GM19324 (cell line): ENCODE measurements at regions not wholly inside any gene's neighbourhood (a gene's known extent, or its start where the extent isn't known, plus 50 kb on each side); places are given as distances from the start of the nearest gene placed in this dataset.

Experiments
- ATAC-seq: cut with Tn5 transposase; IDR thresholded peaks from one replicate; pipeline ENCODE4 v1.9.1; 2021; ENCODE audit warnings: mild to moderate bottlenecking, moderate library complexity; ENCODE audit not compliant: unreplicated experiment, low FRiP score

DNA sequence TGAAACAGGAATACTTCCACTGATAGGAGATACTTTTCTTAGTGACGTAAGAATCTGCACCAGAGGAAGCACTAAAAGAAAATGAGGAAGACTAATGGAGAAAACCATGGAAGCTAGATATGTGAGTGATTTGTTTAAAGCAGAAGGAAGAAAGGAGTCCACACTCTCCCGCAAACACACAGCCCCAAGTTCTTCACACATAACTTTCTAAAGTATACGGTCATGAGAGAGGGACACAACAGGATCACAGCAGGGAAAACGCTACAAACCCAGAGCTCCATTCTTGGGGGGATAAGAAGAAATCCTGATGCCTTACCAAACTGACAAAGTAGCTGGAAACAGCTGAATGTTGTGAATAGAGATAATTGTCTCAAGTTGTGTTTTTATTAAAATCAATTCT lies 222.2 kb upstream of the TMEM161B start:
- ATAC-seq: no peak

DNA sequence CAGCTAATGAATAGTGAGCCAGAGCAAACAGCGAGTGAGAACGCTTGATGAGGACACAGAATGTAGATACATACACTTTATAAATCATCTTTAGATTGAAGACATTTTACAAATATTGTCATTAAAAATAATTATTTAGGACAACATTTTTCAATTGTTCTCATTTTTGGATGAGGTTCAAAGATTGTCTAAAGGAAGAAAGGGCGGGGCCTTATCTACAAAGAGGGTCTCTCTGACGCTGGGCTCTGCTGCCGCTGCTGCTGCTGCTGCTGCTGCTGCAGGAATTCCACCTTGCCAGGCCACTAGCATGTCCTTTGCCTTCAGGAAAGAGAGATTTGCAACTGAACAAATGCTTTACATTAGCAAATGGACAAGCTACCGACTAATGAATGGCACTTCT lies 220.7 kb upstream of the TMEM161B start:
- no peak for ATAC-seq

DNA sequence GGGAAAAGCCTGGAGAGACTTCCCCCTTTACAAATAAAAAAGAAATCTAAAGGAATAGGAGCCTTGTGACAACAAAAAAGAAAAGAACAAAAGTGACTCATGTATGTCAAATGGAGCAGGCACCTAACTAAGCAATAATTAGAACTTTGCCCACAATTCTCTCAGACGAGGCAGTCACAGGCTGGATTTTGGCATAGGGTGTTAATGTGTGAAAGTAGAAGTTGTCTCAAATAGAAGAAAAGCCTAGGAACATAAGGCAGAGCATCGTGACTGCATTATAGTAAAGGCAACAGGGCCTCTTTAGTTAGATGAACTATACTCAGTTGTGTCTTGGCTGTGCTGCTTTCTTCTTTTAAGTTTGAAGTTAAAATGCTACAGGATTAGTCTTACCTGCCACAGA lies 219.9 kb upstream of the TMEM161B start:
- no peak for ATAC-seq

DNA sequence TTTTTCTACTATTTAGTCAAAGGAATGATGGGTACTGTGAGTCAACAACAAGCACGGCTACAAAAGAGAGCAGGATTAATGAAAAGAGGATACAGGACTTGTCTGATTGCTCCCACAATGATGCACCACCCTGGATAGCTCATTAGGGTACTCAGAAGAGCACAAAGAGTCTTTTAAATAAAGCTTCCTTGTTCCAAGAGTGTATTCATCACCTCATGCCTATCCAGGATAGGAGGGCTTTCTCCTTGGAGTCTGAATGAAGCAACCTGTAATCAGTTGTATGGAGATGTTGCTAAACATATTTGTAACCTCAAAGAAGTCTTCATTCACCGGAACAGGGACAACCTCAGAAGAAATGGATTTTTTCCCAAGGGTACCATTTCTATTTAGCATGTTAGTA lies 219.5 kb upstream of the TMEM161B start:
- ATAC-seq: no peak

DNA sequence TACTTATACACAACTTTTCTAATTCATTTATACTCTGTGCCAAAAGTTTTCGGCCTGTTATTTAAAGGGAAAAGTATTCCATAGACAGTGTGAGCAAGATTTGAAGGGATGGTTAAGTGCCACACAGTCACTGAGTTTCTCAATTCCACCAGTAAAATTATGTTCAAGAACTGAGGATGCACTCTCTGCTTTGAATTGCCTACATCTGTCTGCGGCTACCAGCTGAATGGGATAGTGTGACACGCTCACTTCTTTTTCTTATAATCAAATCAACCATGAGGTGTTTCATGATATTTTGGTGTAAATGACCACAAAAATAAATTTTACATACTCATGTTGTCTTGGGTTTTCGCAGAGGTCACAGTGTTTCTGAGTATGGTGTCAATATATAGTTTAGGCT lies 218.4 kb upstream of the TMEM161B start:
- ATAC-seq: no peak

DNA sequence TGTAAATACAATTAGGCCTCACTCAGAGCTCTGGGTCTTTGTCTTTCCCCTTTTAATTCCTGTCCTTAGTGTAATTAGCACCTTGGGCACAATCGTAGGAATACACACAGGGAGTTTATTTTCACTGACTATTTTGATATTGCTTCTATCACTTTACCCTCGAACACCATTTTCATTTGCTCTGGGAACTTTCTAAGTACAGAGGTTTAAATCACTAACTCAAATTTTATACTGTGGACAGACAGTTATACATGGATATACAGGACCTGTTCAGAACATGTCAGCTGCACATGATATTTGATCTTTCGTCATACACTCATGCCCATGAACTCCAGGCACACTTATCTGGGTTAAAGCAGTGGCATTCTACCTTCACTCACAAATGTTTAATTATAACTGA lies 217.8 kb upstream of the TMEM161B start:
- ATAC-seq: no peak

DNA sequence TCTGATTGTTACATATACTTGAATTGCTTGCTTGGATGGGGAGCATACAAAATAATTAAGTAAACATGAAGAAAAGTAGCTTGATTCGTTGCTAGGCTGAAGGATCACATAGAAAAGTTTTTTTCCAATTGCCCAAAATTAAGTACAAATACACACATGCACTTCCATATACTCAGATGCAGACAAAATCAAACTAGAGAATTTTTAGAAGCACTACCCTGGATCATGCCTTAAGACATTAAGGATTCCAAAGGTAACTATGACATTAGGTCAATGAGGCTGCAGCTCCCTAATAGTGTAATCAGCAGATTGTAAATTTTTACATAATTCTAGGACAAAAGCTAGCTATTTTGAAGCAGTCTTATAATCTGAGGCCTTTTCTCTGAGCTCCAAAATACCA lies 216.9 kb upstream of the TMEM161B start:
- no peak for ATAC-seq

DNA sequence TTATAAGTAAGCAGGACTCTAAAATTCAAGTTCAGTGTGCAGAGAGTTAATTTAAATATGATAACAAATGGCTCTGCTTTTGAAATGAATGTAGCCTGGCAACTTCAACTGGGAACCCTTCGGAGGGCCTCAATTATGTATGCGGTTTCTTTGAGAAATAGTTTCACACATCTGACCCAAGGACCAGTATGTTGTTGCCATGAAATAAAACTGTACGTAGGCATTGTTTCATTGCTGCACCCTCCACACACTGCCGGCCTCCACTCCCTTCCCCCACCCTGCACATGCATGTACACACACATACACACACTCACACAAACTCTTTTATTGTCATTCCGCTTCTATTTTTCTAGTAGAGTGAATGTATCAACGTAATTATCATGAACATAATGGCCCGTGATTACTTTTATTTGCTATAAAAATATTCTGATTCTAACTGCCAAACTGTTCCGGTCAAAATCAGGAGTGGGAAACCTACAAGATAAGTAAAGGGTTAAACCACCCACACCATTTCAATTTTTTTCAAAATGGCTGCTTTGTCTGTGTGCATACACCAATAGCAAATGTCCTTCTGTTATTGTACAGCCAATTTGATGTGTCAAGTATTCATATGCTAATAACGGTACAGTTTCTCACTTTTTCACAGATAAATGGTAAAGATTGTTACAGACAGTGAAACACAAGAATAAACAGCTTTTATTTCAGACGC lies 215.5 kb upstream of the TMEM161B start:
- no peak for ATAC-seq

DNA sequence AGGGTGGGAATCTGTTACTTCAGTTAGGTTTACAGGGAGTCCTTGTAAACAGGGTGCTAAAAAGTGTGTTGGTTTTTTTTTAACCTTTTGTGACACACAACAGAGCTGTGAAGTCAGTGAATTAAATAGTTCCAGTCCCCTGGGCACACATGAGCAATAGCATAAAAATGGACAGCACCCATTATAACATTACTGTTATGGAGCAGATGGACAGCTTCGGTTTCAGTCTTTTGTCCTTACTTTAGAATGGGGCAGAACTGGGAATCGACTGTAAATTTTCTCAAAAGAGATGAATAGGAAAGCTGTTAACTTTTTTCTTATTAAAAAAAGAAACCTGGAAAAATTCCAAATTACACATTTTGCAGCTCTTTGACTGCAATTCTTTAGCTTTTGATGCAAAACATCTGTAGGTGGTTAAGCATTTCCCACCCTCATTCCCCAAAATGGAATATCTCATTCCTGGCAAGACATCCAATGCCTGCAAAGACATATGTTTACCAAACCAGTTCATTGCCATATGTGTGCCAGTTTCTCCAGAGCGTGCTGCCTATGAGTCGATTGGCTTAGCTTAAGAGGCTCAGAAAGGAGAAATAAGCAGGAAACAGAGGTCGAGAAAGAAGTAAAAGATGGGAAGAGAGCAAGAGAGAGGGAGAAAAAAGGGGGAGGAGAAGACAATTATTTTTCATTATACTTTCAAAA lies 212.3 kb upstream of the TMEM161B start:
- ATAC-seq: no peak

DNA sequence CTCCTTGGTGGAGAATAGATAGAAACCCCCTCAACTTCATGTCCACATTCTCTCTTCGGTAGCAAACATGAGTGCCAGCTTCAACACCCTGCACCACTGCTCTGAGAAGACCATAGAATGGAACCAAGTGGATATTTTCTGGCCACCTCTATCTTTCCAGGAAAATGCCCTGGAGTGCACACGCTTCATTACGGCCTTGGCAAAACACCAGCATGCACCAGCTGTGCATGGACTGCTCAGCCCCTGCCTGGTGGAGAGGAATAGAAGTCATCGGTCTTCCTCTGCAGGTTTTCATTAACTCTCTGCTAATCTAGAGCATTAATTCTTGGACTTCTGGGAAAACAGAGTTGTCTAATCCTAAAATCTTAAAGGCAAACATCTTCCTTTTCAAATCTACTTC lies 211.6 kb upstream of the TMEM161B start:
- no peak for ATAC-seq

DNA sequence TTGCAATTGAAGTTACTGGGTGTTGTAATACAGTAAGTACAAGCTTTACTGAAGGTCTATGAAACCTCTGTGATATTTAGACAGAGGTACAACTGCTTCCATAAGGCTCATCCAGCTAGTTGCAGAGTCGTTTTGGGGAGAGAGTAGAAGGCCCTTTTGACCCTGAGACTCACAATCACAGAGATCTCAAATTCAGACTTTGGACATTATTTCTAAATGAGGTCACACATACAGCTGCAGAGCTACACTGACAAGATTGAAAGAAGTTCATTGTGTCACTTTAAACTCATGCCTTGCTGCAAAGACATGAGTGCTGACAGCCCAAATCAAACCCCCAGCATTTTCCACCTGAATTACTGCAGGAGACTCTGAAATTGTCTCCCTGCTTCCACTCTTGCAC lies 205.9 kb upstream of the TMEM161B start:
- no peak for ATAC-seq

DNA sequence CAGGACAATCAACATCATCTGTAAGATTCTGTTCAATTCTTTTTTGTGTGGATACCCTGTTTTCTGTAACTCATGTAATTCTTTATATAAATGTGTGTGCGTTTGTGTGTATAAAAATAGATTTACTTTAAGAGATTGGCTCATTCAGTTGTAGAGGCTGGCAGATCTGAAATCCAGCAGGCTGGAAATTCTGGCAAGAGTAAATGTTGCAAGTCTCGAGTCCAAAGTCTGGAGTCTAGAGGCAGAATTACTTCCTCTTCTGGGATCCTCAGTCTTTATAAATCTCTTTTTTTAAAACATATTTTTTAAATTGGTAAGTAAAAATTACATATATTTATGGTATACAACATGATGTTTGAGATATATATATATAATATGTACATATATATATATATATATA lies 202.1 kb upstream of the TMEM161B start:
- ATAC-seq: no peak

DNA sequence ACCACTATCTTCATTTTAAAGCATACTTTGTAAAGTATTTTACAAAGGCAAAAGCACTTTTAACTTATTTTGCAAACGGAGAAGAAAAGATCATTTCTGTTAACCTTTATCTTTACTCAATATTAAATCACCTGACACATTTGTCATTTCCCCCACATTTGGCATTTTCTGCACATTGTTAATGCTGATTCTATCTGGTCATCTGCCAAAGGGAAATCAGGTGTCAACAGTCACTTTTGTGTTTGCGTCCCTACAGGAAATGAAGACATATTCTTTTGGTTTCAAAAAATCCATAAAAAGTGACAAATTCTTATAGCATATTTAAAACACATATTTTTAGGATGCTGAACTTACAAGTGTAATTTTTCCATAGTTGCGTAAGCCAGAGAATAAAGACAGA lies 191.3 kb upstream of the TMEM161B start:
- ATAC-seq: no peak

DNA sequence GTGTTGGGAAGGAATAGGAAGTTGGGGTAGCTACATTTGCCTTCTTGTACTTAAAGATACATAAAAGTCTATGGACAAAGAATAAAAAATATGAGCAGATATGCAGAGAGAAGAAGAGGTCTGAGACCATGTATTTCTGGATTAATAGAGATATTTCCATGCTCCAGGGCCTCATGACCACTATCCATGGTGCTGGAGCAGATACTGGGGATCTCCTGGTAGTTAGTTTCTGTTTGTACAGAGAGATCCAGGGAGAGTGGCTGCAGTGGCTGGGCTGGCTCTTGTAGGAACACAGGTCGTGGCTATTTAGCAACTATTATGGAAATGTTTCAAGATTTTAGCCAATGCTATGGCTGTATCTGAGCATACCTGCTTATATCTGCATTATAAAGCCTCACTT lies 184.2 kb upstream of the TMEM161B start:
- ATAC-seq: no peak

DNA sequence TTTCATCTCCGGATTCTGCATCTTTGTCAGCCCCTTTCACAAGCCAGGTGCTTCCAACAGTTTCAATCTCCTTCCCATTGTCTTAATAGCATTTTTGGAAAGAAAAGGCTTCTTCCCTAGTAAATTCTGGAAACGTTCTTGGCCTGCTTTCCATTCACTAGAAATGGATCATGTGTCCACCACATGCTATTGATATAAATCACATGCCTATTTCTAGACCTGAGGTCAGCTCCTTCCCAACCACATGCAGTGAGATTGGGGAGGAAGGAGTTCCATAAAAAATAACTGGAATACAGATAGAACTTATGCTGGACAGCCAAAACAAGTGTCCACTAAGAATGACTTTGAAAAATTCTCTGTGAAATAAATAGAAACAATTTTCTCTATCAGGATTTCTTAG lies 181.6 kb upstream of the TMEM161B start:
- ATAC-seq: no peak

DNA sequence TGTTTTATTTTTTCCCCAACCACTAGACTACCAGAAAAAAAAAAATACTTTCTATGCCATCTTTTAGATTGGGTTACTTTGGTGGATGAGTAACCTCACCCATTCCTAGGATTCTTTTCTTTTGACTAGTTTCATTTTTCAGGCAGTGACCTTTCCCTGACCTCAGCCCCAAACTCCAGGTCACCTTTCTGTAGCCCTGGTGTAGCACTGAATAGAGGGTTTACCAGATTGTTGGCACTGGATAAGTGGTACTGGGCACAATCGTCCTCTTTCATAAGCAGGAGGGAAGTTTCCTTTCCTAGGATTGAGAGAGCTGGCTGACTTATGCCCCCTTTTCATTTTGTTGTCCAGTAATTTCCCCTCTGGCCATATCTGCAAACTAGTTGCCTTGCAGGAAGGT lies 169.4 kb upstream of the TMEM161B start:
- ATAC-seq: no peak

DNA sequence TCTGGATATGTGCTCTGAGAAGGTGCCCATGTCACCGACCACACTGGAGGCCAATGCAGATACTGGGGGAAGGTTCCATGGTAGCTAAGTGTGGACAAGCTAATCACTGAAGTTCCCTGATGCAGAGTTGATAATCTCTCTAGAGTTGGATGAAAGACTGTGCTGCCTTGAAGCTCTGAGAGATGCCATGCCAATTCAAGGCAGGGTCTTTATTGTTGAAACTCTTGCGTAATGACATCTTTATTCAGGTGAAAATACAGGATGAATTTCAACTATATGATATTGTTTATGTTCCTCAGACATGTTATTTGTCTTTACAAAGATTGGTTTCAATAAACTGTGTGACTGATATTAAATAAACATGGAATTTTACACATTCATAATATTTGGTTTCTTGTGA lies 167.6 kb upstream of the TMEM161B start:
- no peak for ATAC-seq

DNA sequence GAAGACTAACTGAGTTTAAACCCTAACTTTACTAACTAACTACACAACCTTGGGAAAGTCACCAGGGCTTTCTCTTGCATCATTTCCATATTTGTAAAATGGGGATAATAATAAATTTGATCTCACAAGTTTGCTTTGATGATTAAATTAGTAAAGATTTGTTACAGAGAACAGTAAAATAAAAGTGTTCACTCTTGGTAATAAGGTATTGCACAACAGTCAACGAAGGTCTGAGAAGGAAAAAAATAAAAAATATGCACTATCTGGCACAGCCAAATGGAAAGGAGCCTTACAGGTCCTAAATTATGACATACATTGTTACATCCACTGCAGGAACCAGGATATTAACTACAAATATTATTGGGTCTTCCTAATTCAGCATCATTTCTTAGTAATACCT lies 160.0 kb upstream of the TMEM161B start:
- ATAC-seq: no peak

DNA sequence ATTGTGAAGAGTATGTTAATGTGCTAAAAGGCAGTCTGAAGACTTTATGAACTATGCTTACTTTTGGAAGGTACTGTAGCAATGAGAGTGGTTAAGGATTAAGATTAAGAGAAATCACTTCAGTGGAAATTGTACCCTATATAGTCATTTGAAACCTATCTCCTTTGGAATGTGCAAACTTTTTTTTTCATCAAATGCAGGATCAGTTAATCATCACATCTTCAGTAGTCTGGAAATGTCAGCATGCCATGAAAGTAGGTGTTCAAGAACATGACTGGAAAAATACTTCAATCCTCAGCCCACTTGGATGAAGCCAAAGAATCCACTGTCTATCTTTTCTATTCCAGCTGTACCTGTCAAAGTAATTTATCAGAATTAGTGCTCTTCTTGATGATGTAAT lies 157.8 kb upstream of the TMEM161B start:
- no peak for ATAC-seq

DNA sequence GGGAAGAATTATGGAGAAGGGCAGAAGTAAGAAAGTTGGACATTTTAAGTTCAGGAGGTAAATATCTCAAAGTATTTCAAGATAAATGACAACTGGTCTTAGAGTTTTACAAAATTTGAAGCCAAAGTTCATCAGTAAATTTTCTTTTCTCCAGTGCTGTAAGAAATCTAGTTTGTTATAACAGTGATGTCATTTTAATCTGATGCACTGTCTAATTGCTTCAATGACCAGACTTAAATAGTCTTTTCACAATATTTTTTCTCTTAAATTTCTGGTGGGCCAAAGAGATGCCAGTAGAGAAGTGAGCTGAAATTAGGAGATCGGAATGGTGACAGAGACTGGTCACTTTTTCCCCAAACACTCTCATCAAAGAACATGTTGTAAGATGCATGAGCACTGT lies 156.5 kb upstream of the TMEM161B start:
- ATAC-seq: no peak

DNA sequence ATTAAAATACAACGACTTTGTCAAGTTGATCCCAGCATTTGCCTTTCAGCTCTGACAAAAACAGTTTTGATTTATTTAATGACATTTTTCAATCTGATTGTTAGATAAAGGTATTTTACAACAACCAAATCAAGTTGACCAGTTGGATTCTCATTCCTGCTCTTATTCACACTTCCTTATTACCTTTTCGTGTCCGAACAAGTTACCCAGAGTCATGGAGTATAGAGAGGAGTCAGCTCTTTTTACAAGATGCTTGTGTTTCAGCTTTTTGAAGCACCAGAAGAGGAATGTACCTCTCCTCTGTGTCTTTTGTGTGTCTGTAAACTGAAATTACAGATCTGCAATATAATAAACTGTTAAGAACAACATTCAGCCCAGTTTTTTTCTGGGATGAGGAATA lies 151.3 kb upstream of the TMEM161B start:
- no peak for ATAC-seq

DNA sequence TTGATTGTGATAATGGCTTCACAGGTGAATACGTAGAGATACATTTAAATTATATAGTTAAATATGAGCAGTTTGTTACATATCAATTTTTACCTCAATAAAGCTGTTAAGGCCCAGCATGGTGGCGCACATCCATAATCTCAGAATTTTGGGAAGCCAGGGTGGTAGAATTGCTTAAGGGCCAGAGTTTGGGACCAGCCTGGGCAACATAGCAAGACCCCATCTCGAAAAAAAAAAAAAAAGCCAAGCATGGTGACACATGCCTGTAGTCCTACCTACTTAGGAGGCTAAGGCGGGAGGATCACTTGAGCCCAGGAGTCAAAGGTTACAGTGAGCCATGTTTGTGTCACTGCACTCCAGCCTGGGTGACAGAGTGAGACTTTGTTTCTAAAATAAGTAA lies 138.7 kb upstream of the TMEM161B start:
- ATAC-seq: no peak

DNA sequence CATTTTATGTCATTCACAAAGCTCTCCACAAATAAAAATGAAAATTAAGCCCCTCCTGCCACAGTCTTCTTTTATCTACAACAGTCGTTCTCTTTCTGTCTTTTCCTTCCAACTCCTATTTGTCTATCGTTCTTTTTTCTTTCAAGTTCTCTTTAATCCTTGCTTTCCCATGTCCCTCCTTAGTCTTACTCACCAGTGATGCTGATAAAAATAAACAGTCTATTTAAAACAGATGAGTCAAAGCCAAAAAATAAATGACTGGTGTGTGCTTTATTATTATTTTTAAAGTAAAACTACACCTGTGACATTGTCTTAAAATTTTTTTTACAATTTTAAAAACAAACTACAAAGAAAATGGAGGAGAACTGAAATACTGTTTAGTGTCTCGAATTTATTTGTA lies 137.1 kb upstream of the TMEM161B start:
- no peak for ATAC-seq
